ENCODE measurements at regions not wholly inside any gene's neighbourhood (a gene's known extent, or its start where the extent isn't known, plus 50 kb on each side); places are given as distances from the start of the nearest gene placed in this dataset.

DNA sequence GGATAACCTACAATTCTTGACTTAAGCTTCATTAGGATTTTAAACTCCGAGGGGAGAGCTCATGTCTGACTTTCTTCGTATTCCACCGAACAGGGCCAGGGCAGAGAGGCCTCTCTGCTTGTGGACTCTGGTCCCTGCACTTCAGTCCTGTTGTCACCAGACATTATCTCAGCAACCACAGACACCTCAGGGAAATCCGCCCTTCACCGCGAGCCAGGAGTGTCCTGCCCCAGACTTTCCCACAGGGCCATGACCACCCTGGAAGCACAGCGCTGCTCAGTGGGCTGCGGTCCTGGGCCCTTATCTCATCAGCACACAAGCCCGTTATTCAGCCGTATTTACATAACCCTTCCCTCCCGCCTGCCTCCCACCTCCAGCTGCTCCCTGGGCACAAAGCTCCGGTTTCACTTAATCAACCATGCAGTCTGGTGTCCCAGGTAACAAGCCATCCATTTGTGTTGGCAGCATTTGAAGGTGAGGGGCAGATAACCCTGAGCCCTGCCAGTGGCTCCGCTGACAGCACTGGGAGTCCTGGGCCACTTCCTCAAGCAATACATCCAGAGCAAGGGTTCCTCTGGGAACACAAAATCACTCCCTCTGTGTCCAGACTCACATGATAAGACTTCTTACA lies 122.8 kb upstream of the RAB4A start (continued):
- TF ChIP-seq, protein P1, sequence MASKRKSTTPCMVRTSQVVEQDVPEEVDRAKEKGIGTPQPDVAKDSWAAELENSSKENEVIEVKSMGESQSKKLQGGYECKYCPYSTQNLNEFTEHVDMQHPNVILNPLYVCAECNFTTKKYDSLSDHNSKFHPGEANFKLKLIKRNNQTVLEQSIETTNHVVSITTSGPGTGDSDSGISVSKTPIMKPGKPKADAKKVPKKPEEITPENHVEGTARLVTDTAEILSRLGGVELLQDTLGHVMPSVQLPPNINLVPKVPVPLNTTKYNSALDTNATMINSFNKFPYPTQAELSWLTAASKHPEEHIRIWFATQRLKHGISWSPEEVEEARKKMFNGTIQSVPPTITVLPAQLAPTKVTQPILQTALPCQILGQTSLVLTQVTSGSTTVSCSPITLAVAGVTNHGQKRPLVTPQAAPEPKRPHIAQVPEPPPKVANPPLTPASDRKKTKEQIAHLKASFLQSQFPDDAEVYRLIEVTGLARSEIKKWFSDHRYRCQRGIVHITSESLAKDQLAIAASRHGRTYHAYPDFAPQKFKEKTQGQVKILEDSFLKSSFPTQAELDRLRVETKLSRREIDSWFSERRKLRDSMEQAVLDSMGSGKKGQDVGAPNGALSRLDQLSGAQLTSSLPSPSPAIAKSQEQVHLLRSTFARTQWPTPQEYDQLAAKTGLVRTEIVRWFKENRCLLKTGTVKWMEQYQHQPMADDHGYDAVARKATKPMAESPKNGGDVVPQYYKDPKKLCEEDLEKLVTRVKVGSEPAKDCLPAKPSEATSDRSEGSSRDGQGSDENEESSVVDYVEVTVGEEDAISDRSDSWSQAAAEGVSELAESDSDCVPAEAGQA (IDR thresholded peaks at IDR 0.05; ENCODE audit: low read depth) = no peak; the same call in 1 of the 2 replicates
- TF ChIP-seq, protein P1 (CRISPR knock-in tag; IDR thresholded peaks at IDR 0.05; ENCODE audit: borderline replicate concordance) = 0 out of 2 replicates have a peak, but pooled peaks have one; percentile 48
- TF ChIP-seq MEIS2 (CRISPR knock-in tag; IDR thresholded peaks at IDR 0.05) (peak; percentile 88; the same call in 1 of the 2 replicates), ZNF616 (CRISPR knock-in tag; IDR thresholded peaks at IDR 0.05; ENCODE audit: low read depth) (no peak), NRL (CRISPR knock-in tag; IDR thresholded peaks at IDR 0.05; ENCODE audit: borderline replicate concordance) (0 out of 2 replicates have a peak, but pooled peaks have one; percentile 49), PAX8 (CRISPR knock-in tag; IDR thresholded peaks at IDR 0.05; ENCODE audit: borderline replicate concordance) (no peak), SIN3B (IDR thresholded peaks at IDR 0.05; ENCODE audit: low read length) (no peak), ZNF235 (CRISPR knock-in tag; IDR thresholded peaks at IDR 0.05; ENCODE audit: borderline replicate concordance) (no peak), HNF4A (CRISPR knock-in tag; IDR thresholded peaks at IDR 0.05) (peak; percentile 97), ZNF382 (CRISPR knock-in tag; IDR thresholded peaks at IDR 0.05; ENCODE audit: borderline replicate concordance) (no peak), ZNF253 (CRISPR knock-in tag; IDR thresholded peaks at IDR 0.05; ENCODE audit: borderline replicate concordance) (no peak), TAF15 (IDR thresholded peaks at IDR 0.05; ENCODE audit: low read depth, low read length, poor library complexity, severe bottlenecking) (no peak), ERF (CRISPR knock-in tag; IDR thresholded peaks at IDR 0.05) (peak; percentile 57; the same call in 1 of the 2 replicates), SNRNP70 (IDR thresholded peaks at IDR 0.05; ENCODE audit: low read depth, low read length) (no peak), SRSF1 (optimal IDR thresholded peaks at IDR 0.05; ENCODE audit: low read depth, low read length) (no peak), ZKSCAN1 (IDR thresholded peaks at IDR 0.05; ENCODE audit: low read length) (no peak)
- TF ChIP-seq, protein P2, sequence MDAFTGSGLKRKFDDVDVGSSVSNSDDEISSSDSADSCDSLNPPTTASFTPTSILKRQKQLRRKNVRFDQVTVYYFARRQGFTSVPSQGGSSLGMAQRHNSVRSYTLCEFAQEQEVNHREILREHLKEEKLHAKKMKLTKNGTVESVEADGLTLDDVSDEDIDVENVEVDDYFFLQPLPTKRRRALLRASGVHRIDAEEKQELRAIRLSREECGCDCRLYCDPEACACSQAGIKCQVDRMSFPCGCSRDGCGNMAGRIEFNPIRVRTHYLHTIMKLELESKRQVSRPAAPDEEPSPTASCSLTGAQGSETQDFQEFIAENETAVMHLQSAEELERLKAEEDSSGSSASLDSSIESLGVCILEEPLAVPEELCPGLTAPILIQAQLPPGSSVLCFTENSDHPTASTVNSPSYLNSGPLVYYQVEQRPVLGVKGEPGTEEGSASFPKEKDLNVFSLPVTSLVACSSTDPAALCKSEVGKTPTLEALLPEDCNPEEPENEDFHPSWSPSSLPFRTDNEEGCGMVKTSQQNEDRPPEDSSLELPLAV (CRISPR knock-in tag; conservative IDR thresholded peaks at IDR 0.05; ENCODE audit: low read depth) = no peak
- TF ChIP-seq, protein P3, sequence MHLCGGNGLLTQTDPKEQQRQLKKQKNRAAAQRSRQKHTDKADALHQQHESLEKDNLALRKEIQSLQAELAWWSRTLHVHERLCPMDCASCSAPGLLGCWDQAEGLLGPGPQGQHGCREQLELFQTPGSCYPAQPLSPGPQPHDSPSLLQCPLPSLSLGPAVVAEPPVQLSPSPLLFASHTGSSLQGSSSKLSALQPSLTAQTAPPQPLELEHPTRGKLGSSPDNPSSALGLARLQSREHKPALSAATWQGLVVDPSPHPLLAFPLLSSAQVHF (CRISPR knock-in tag; IDR thresholded peaks at IDR 0.05) = no peak
- TF ChIP-seq, protein P4, sequence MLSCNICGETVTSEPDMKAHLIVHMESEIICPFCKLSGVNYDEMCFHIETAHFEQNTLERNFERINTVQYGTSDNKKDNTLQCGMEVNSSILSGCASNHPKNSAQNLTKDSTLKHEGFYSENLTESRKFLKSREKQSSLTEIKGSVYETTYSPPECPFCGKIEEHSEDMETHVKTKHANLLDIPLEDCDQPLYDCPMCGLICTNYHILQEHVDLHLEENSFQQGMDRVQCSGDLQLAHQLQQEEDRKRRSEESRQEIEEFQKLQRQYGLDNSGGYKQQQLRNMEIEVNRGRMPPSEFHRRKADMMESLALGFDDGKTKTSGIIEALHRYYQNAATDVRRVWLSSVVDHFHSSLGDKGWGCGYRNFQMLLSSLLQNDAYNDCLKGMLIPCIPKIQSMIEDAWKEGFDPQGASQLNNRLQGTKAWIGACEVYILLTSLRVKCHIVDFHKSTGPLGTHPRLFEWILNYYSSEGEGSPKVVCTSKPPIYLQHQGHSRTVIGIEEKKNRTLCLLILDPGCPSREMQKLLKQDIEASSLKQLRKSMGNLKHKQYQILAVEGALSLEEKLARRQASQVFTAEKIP (CRISPR knock-in tag; IDR thresholded peaks at IDR 0.05; ENCODE audit: borderline replicate concordance) = no peak

Data from HepG2 (cell line).